HepG2 (cell line): ENCODE measurements at regions not wholly inside any gene's neighbourhood (a gene's known extent, or its start where the extent isn't known, plus 50 kb on each side); places are given as distances from the start of the nearest gene placed in this dataset.

Source experiments
- ATAC-seq: fragments of 200-7000 bp; cut with Tn5 transposase; 3 replicates; pipeline ENCODE4 v1.9.1; 2020; ENCODE audit warnings: mild to moderate bottlenecking, moderate library complexity
- BruUV-seq: library from RNA; stranded (reverse); fragments of 400-500 nt; replicated peaks from 2 replicates; lab custom pipeline; 2021; lab: Mats Ljungman, UMichigan
- CTCF ChIA-PET: fragments of 300-600 bp; formaldehyde crosslinking; extraction: SDS; loops from one replicate; lab custom pipeline; 2021; ENCODE audit warnings: low total read pairs, inconsistent platforms, low intra/inter-chr PET ratio; lab: Yijun Ruan, JAX
- POLR2A ChIA-PET: fragments of 350-600 bp; sonication (Branson Sonifier 250); formaldehyde crosslinking; loops from one replicate; lab custom pipeline; 2020; ENCODE audit warnings: antibody characterized with exemption, inconsistent platforms; lab: Yijun Ruan, JAX
- DNase-seq: peaks from one replicate; pipeline ENCODE4 v3.0.0-alpha.2; 2015; ENCODE audit warnings: low spot score
- FAIRE-seq: peaks from 3 replicates; lab custom pipeline; 2011; peaks lifted over from hg19 to GRCh38; lab: Jason Lieb, UNC
- H2AFZ ChIP-seq: one replicate; pipeline ENCODE4 v1.6.1; 2011; ENCODE audit warnings: low read length, inconsistent platforms
- H3K27ac ChIP-seq: fragments of 300-600 bp; 3 replicates; pipeline ENCODE4 v1.8.0; 2011; ENCODE audit warnings: mixed run types, mild to moderate bottlenecking, mixed read lengths, low read length, inconsistent platforms; ENCODE audit not compliant: insufficient read depth; ENCODE audit errors: extremely low read length
- H3K27me3 ChIP-seq, 2 experiments: fragments of 200-600 bp in 1 of 2; 2 replicates in 1 of 2; 3 replicates in 1 of 2; pipeline versions ENCODE4 v1.6.0 to v1.8.0; 2011; ENCODE audit warnings: low read length in 2 of 2, mild to moderate bottlenecking in 2 of 2, moderate library complexity in 2 of 2, inconsistent platforms in 1 of 2; ENCODE audit not compliant: insufficient read depth in 2 of 2, control insufficient read depth in 1 of 2
- H3K36me3 ChIP-seq, 2 experiments: fragments of 200-600 bp in 1 of 2; replicated peaks in 1 of 2; 2 replicates in 1 of 2; 3 replicates in 1 of 2; pipeline versions ENCODE4 v1.5.1 to v1.8.0; 2011; ENCODE audit warnings: low read length in 2 of 2, inconsistent platforms in 1 of 2; ENCODE audit not compliant: insufficient read depth in 2 of 2, control insufficient read depth in 1 of 2
- H3K4me1 ChIP-seq: 2 replicates; pipeline ENCODE4 v1.5.1; 2012; ENCODE audit warnings: low read length, inconsistent platforms; ENCODE audit not compliant: insufficient read depth
- H3K4me2 ChIP-seq: 2 replicates; pipeline ENCODE4 v1.6.0; 2011; ENCODE audit warnings: low read depth, low read length, inconsistent platforms
- H3K4me3 ChIP-seq, 3 experiments: fragments of 200-600 bp in 1 of 3; sonication (generic), shearing (Covaris generic) in 1 of 3; replicated peaks in 1 of 3; 2 replicates each; pipeline ENCODE4 v1.5.1; 2011 to 2016; ENCODE audit warnings: low read length in 3 of 3, inconsistent platforms in 2 of 3, low read depth in 2 of 3, mild to moderate bottlenecking in 2 of 3, control low read depth in 1 of 3, mixed read lengths in 1 of 3; ENCODE audit not compliant: insufficient read depth in 1 of 3
- H3K79me2 ChIP-seq: one replicate; pipeline ENCODE4 v1.6.1; 2011; ENCODE audit warnings: low read length, inconsistent platforms; ENCODE audit not compliant: insufficient read depth
- H3K9ac ChIP-seq: 2 replicates; pipeline ENCODE4 v1.6.0; 2011; ENCODE audit warnings: mild to moderate bottlenecking, low read depth, low read length, inconsistent platforms; ENCODE audit not compliant: insufficient read depth
- H3K9me3 ChIP-seq: 2 replicates; pipeline ENCODE4 v1.5.1; 2012; ENCODE audit warnings: mild to moderate bottlenecking, low read length
- H4K20me1 ChIP-seq: 2 replicates; pipeline ENCODE4 v1.6.0; 2011; ENCODE audit warnings: inconsistent platforms, mild to moderate bottlenecking, low read length, moderate library complexity; ENCODE audit not compliant: insufficient read depth
- ATF7-NPFF ChIP-seq: sonication (generic); formaldehyde crosslinking; IDR thresholded peaks from 2 replicates; pipeline ENCODE4 v1.8.1; 2023; ENCODE audit warnings: mild to moderate bottlenecking, low read depth, missing genetic modification reagents, moderate library complexity
- ERF ChIP-seq: IDR thresholded peaks from 2 replicates; pipeline ENCODE4 v1.6.1; 2018; ENCODE audit warnings: missing biosample characterization, missing genetic modification reagents
- HDAC2 ChIP-seq: sonication (generic); formaldehyde crosslinking; IDR thresholded peaks from 2 replicates; pipeline ENCODE4 v1.4.0; 2020; ENCODE audit warnings: missing genetic modification reagents
- MED1 ChIP-seq: sonication (generic); formaldehyde crosslinking; IDR thresholded peaks from 2 replicates; pipeline ENCODE4 v1.4.0; 2020; ENCODE audit warnings: missing genetic modification reagents
- PITX1 ChIP-seq: sonication (generic); formaldehyde crosslinking; IDR thresholded peaks from 2 replicates; pipeline ENCODE4 v1.5.1; 2020; ENCODE audit warnings: mild to moderate bottlenecking, missing genetic modification reagents
- TGIF2 ChIP-seq: IDR thresholded peaks from 2 replicates; pipeline ENCODE4 v1.6.1; 2016; ENCODE audit warnings: control low read depth, missing compliant biosample characterization
- TOPORS ChIP-seq: sonication (generic); formaldehyde crosslinking; IDR thresholded peaks from 2 replicates; pipeline ENCODE4 v1.8.0; 2023; ENCODE audit warnings: mild to moderate bottlenecking, missing genetic modification reagents
- ZKSCAN8 ChIP-seq: IDR thresholded peaks from 2 replicates; pipeline ENCODE4 v1.6.1; 2016; ENCODE audit warnings: borderline replicate concordance, missing genetic modification reagents, missing compliant biosample characterization
- ZNF251 ChIP-seq: sonication (generic); formaldehyde crosslinking; IDR thresholded peaks from 2 replicates; pipeline ENCODE4 v1.9.0; 2021; ENCODE audit warnings: mild to moderate bottlenecking, missing genetic modification reagents
- ZNF44 ChIP-seq: sonication (generic); formaldehyde crosslinking; IDR thresholded peaks from 2 replicates; pipeline ENCODE4 v1.5.1; 2020; ENCODE audit warnings: mild to moderate bottlenecking, missing genetic modification reagents
- ZNF446 ChIP-seq: sonication (generic); formaldehyde crosslinking; IDR thresholded peaks from 2 replicates; pipeline ENCODE4 v1.5.0; 2020; ENCODE audit warnings: mild to moderate bottlenecking, missing genetic modification reagents
- ZNF773 ChIP-seq: sonication (generic); formaldehyde crosslinking; IDR thresholded peaks from 2 replicates; pipeline ENCODE4 v1.4.0; 2020; ENCODE audit warnings: missing genetic modification reagents, borderline replicate concordance
- WGBS: methylation state at CpG from one replicate; pipeline ENCODE4 v1.1.6; 2017; ENCODE audit warnings: low lambda C conversion rate; 5-methylcytosine and 5-hydroxymethylcytosine counted together
- in situ Hi-C: cut with HindIII; loops from 2 replicates; pipeline ENCODE4 v1.10.0; 2017; ENCODE audit warnings: low pct_unique_long_range_greater_than_20kb; ENCODE audit not compliant: extremely low pct_ligation_motif_present
- intact Hi-C: fragments of 100-400 bp; cut with micrococcal nuclease; formaldehyde crosslinking; loops from one replicate; pipeline ENCODE4 v1.10.0; 2022; ENCODE audit not compliant: unreplicated experiment
- TF ChIP-seq, protein P1 (sequence below): sonication (generic); formaldehyde crosslinking; IDR thresholded peaks from 2 replicates; pipeline ENCODE4 v1.8.0; 2022; ENCODE audit warnings: missing genetic modification reagents, mild to moderate bottlenecking, moderate library complexity, borderline replicate concordance
- TF ChIP-seq, protein P2 (sequence below): sonication (generic); formaldehyde crosslinking; IDR thresholded peaks from 2 replicates; pipeline ENCODE4 v1.5.1; 2020; ENCODE audit warnings: missing genetic modification reagents, mild to moderate bottlenecking, borderline replicate concordance
- TF ChIP-seq, protein P3 (sequence below): sonication (generic); formaldehyde crosslinking; IDR thresholded peaks from 2 replicates; pipeline ENCODE4 v1.4.0; 2020; ENCODE audit warnings: missing genetic modification reagents

GRCh38 chr13:79625517-79625916, 144.6 kb downstream of the NDFIP2 start:
- FAIRE-seq (no peak), DNase-seq (no peak), ATAC-seq (no peak)
- H4K20me1 ChIP-seq = no peaks in the 10 kb centered on the region
- intact Hi-C loops (no loop called here), in situ Hi-C loops (no loop called here)
- H2AFZ ChIP-seq = no peak overlapping the region
- no peak for TF ChIP-seq PITX1
- TF ChIP-seq ZNF251 (CRISPR knock-in tag) = no peak
- TF ChIP-seq MED1 (CRISPR knock-in tag) = no peak
- no peak for TF ChIP-seq ATF7-NPFF (CRISPR knock-in tag)
- no peak for TF ChIP-seq ERF (CRISPR knock-in tag)
- no peak for TF ChIP-seq TGIF2 (CRISPR knock-in tag)
- TF ChIP-seq ZNF44 (CRISPR knock-in tag) = no peak
- TF ChIP-seq, protein P1, sequence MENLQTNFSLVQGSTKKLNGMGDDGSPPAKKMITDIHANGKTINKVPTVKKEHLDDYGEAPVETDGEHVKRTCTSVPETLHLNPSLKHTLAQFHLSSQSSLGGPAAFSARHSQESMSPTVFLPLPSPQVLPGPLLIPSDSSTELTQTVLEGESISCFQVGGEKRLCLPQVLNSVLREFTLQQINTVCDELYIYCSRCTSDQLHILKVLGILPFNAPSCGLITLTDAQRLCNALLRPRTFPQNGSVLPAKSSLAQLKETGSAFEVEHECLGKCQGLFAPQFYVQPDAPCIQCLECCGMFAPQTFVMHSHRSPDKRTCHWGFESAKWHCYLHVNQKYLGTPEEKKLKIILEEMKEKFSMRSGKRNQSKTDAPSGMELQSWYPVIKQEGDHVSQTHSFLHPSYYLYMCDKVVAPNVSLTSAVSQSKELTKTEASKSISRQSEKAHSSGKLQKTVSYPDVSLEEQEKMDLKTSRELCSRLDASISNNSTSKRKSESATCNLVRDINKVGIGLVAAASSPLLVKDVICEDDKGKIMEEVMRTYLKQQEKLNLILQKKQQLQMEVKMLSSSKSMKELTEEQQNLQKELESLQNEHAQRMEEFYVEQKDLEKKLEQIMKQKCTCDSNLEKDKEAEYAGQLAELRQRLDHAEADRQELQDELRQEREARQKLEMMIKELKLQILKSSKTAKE (CRISPR knock-in tag) = no peak
- no peak for TF ChIP-seq ZNF446 (CRISPR knock-in tag)
- TF ChIP-seq, protein P2, sequence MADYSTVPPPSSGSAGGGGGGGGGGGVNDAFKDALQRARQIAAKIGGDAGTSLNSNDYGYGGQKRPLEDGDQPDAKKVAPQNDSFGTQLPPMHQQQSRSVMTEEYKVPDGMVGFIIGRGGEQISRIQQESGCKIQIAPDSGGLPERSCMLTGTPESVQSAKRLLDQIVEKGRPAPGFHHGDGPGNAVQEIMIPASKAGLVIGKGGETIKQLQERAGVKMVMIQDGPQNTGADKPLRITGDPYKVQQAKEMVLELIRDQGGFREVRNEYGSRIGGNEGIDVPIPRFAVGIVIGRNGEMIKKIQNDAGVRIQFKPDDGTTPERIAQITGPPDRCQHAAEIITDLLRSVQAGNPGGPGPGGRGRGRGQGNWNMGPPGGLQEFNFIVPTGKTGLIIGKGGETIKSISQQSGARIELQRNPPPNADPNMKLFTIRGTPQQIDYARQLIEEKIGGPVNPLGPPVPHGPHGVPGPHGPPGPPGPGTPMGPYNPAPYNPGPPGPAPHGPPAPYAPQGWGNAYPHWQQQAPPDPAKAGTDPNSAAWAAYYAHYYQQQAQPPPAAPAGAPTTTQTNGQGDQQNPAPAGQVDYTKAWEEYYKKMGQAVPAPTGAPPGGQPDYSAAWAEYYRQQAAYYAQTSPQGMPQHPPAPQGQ (CRISPR knock-in tag) = no peak
- TF ChIP-seq ZKSCAN8 (CRISPR knock-in tag) = no peak
- no peak for TF ChIP-seq TOPORS (CRISPR knock-in tag)
- TF ChIP-seq, protein P3, sequence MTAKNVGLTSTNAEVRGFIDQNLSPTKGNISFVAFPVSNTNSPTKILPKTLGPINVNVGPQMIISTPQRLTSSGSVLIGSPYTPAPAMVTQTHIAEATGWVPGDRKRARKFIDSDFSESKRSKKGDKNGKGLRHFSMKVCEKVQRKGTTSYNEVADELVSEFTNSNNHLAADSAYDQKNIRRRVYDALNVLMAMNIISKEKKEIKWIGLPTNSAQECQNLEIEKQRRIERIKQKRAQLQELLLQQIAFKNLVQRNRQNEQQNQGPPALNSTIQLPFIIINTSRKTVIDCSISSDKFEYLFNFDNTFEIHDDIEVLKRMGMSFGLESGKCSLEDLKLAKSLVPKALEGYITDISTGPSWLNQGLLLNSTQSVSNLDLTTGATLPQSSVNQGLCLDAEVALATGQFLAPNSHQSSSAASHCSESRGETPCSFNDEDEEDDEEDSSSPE (CRISPR knock-in tag) = no peak
- TF ChIP-seq ZNF773 = no peak
- TF ChIP-seq HDAC2 (CRISPR knock-in tag) = no peak
- H3K27ac ChIP-seq = no peak overlapping the region
- H3K9me3 ChIP-seq = no peaks in the 10 kb centered on the region
- WGBS = 5% methylated on average over 1 of the region's 1 CpG
- H3K79me2 ChIP-seq = no peaks in the 10 kb centered on the region
- BruUV-seq = no TSS peak
- POLR2A ChIA-PET = no interaction called here
- H3K4me3 ChIP-seq = no peak overlapping the region
- no peak overlapping the region for H3K4me2 ChIP-seq
- CTCF ChIA-PET = no interaction called here
- H3K9ac ChIP-seq = no peak overlapping the region
- H3K27me3 ChIP-seq = no peaks in the 10 kb centered on the region
- no peaks in the 10 kb centered on the region for H3K36me3 ChIP-seq
- peaks cover 10% of the 10 kb centered on the region; the same call in 1 of the 2 replicates for H3K4me1 ChIP-seq
